GM21825 (cell line): ENCODE measurements at regions not wholly inside any gene's neighbourhood (a gene's known extent, or its start where the extent isn't known, plus 50 kb on each side); places are given as distances from the start of the nearest gene placed in this dataset.

Source experiments
- ATAC-seq: cut with Tn5 transposase; IDR thresholded peaks from one replicate; pipeline ENCODE4 v1.9.1; 2021; ENCODE audit warnings: mild to moderate bottlenecking, moderate library complexity; ENCODE audit not compliant: unreplicated experiment

DNA sequence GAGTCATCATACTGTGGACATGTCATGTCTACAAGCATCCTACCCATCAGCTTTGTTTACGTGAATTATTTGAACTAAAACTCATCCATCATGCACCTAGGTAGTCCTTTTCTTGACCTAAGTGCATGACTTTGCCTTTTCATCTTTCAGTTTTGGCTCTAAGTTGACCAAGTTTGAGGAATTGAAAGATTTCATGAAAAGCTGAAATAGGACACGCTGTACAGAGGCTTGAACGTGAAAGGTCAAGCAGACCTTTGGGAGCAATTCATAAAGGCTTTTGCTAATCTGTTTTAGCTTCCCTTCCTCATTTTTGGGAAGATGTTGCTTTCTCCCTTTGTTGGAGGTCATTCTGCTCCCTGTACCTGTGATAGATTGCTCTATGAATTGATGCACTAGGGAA lies 55.1 kb upstream of the MLIP start:
- ATAC-seq = no peak

DNA sequence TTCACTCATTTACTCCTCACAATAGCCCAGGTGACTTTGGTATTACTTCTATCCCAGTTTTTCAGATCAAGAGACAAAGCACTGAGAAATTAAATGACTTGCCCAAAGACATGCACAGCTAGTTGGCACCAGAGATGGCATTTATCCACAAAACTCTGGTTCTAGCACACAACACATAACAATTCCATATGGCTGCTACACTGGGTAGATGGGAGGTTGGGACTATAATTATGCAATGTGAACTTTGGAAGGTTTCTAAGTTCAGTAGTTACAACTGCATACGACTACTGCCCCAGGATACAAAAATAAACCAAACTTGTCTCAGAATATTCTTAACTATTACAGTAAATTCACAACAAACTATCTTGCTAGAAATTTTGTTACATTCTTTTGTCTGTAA lies 54.2 kb upstream of the MLIP start:
- no peak for ATAC-seq

DNA sequence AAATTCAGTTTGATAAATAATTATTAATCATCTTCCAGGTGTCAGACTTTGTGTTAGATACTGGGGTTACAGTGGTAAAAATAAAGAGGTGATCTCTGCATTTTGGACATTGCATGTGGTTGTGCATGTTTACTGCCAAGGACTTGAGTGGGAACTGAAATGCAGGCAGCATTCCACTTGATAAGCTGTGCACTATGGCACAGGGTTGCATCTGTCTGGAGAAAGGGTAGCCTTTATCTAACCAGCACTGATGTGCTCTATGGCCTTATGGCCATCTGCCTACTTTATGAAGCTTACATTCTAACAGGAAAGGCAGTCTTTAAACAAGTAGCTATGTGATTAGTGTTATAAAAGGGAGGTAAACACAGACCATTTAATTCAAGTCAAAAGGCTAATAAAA lies 53.0 kb upstream of the MLIP start:
- ATAC-seq = no peak

DNA sequence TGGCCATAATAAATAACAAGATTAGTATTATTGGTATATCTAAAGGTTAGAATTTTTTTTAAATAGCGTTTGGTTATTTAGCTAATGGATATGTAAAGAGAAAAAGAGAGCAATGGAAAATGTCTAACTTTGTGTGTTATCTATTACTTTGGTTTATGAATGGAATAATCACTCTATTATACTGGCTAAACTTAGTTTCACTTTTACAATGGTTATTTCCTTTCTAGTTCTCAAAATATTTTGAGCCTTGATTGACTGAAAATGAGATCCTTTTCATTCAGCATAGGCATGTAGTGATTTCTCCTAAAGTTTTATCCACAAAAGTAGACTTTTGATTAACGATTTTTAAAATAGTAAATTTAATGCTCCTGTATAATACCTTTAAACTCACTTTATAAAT lies 51.6 kb upstream of the MLIP start:
- no peak for ATAC-seq

DNA sequence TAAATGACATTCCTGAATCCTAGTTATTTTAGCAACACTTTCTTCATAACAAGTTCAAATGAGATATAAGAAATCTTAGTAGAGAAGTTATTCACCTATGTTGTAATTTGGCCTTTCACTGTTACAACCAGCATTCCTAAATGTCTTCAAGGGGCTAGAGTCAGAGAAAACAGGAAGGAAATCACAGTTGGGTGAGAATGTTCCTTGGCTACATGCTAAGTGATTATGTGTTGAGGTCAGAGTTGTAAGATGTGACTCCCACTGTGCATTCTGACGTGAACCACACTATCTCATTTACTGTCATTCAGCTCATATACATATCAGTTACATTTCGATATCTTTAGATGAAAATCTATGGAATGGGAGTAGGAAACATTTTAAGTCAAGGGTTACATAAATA lies 51.0 kb upstream of the MLIP start:
- no peak for ATAC-seq
